C4-2B (cell line): ENCODE measurements at regions not wholly inside any gene's neighbourhood (a gene's known extent, or its start where the extent isn't known, plus 50 kb on each side); places are given as distances from the start of the nearest gene placed in this dataset.

ENCODE experiments used
- H3K27ac ChIP-seq: fragments of 450-650 bp; 2 replicates; pipeline ENCODE4 v1.5.1; 2017
- ZFX ChIP-seq: fragments of 450-650 bp; IDR thresholded peaks from 2 replicates; pipeline ENCODE4 v1.6.1; 2017
- TF ChIP-seq, protein P1 (sequence below): fragments of 450-650 bp; conservative IDR thresholded peaks from 2 replicates; pipeline ENCODE4 v1.5.1; 2017; ENCODE audit warnings: mild to moderate bottlenecking

DNA sequence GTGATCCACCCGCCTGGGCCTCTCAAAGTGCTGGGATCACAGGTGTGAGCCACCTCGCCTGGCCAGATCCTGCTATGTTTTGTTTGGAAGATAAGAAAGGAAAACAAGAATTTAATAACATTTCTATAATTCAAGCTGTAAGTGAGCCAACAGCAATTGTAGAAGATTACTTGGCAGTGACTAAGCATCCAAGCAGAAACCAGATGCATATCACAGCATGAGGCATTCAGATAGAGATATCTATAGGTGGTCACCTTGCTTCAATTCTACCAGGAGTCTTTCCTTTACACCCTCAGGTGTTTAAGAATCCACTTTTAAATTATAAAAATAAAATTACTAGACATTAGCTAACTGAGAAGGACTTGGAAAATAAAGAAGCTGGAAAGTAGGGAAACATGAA, 83.9 kb upstream of the ATF7IP start:
- H3K27ac ChIP-seq, result no peak overlapping the region
- TF ChIP-seq ZFX, result no peak
- TF ChIP-seq, protein P1, sequence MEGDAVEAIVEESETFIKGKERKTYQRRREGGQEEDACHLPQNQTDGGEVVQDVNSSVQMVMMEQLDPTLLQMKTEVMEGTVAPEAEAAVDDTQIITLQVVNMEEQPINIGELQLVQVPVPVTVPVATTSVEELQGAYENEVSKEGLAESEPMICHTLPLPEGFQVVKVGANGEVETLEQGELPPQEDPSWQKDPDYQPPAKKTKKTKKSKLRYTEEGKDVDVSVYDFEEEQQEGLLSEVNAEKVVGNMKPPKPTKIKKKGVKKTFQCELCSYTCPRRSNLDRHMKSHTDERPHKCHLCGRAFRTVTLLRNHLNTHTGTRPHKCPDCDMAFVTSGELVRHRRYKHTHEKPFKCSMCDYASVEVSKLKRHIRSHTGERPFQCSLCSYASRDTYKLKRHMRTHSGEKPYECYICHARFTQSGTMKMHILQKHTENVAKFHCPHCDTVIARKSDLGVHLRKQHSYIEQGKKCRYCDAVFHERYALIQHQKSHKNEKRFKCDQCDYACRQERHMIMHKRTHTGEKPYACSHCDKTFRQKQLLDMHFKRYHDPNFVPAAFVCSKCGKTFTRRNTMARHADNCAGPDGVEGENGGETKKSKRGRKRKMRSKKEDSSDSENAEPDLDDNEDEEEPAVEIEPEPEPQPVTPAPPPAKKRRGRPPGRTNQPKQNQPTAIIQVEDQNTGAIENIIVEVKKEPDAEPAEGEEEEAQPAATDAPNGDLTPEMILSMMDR, result no peak

DNA sequence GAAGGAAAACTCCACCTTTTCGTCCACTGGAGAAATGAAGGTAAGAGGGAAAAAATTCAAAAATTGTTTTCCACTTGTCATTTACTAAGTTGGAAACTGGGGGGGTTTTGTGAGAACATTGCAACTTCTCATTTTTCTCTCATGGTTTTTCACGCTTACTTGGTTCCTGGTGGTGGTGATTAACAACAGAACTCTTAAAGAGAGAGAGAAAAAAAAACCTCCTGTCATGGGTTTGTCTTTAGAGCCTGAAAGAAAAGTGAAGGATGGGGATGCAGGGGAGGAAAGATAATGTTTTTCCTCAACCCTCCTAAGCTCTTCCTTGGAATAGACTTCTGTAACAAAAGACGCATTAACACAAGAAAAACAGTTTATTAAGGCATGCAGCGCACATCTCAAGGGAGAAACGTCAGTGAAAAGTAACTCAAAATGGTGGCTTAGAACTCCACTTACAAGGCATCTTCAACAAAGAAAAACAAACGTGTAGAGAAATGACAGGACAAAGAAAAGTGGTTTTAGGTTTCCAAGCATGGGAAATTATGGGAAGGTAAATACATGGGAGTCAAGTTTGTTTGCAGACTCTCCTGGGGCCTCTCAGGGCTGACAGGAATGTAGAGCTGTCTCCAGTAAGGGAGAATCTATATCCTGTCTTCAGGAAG, 81.9 kb upstream of the ATF7IP start:
- no peak overlapping the region for H3K27ac ChIP-seq
- no peak for TF ChIP-seq ZFX
- TF ChIP-seq, protein P1, result no peak

DNA sequence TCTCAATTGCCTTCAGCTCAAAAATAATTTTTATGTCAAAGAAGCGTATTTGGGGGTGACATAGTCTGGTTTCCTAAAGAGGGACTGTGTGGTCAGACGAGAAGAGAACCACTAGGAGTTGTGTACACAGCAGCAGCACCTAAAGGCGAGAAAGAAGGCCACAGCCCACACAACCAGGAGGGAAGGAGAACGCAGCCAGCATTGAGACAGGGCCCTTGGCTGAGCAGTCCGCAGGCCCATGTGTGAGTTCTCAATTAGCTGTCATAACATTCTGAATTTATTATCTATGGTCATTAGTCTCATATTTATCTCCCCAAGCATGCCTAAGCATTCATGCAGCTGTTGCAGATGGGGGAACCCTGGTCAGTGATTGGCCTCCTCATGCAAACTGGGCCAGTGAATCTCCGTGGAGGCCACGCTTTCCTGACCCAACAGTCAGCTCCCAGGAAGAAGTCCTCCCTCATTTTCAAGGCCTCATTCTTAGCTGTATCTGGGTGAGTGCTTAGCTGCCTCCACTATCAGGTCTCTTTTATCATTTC, 81.2 kb upstream of the ATF7IP start:
- no peak overlapping the region for H3K27ac ChIP-seq
- TF ChIP-seq, protein P1, result no peak
- TF ChIP-seq ZFX, result no peak

DNA sequence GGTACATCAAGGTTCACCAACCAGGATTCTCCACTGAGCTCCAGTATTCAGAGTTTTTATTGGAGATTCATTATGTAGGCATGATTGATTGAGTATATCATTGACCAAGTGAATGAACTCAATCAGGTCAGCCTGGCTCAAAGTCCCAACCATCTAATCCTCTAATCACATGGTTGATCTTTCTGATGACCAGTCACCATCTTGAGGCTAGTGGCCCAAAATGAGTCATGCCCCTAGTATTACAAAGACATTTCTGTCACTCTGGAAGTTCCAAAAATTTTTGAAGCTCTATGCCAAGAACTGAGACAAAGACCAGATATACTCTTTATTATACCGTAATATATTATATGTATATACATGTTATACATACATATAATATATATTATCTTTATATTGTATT, 75.9 kb upstream of the ATF7IP start:
- TF ChIP-seq, protein P1, result no peak
- TF ChIP-seq ZFX, result no peak
- no peak overlapping the region for H3K27ac ChIP-seq

DNA sequence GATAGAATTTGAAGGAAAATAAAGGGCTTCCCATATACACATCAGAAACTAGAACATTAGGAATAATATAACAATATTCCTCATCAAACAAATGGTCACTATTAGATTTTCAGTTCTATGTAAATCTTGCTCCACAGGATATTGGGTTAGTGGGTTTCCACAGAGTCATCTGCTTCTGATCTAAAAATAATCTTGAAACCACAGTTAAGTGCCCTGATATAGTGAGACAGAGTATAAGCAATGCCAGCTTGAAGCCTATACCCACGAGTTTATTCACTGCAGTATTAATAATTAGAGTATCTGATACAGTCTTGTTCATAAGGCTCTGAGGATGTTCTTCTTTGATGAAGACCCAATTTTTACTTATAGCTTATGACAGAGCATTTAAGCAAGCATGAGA, 74.5 kb upstream of the ATF7IP start:
- H3K27ac ChIP-seq, result no peak overlapping the region
- TF ChIP-seq, protein P1, result no peak
- no peak for TF ChIP-seq ZFX

DNA sequence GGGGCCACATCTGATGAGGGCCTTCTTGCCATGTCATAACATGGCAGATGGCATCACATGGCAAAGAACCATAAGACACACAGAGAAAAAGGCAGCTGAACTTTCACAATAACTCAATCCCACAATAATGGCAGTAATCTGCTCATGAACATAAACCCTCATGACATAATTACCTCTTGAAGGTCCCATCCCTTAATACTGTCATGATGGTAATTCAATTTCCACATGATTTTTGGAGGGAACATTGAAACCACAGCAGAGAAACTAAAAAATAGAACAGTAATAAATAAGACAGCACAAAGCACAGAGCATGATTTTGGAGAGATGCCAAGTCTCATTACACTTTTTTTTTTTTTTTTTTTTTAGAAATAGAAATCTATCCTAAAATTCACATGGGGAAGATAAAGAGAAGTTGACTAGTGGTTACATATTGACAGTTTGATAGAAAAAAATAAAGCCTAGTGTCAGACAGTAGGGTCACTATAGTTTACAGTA, 61.8 kb upstream of the ATF7IP start:
- TF ChIP-seq, protein P1, result no peak
- no peak for TF ChIP-seq ZFX
- H3K27ac ChIP-seq, result no peak overlapping the region

DNA sequence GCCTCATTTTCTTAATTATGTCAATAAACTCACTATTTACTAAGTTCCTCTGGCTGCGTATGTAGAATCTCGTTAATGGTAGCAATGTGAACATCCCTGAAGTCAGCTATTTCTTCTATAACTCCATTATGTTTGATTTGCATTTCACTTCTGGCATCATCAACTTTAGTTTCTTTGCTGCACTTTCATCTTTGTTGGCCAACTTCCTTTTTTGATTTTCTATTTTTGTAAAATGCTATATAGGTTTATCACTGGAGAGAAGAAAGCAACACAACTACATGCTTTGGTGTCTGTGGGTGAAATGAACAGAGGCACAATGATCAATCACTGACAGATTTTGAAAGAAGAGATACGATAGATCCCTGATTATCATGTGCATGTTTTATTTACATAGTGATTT, 58.5 kb upstream of the ATF7IP start:
- no peak for TF ChIP-seq ZFX
- TF ChIP-seq, protein P1, result no peak
- H3K27ac ChIP-seq, result no peak overlapping the region
